Hematopoietic multipotent progenitor cell treated with erythropoietin and hydrocortisone succinate and interleukin-3 and kit ligand, for 17 days (in vitro differentiated cells): ENCODE measurements at regions not wholly inside any gene's neighbourhood (a gene's known extent, or its start where the extent isn't known, plus 50 kb on each side); places are given as distances from the start of the nearest gene placed in this dataset.

Experiments used
- DNase-seq: peaks from one replicate; pipeline ENCODE4 v3.0.0-alpha.2; 2015; ENCODE audit warnings: low spot score

- DNase-seq = no peak
These were observed 405.0 kb downstream of the DNAJB9 start for GRCh38 chr7:108974641-108975040.

- no peak for DNase-seq
These were observed 415.4 kb downstream of the DNAJB9 start for GRCh38 chr7:108985037-108985436.

- DNase-seq = no peak
These were observed 419.6 kb downstream of the DNAJB9 start for GRCh38 chr7:108989319-108989718.

- no peak for DNase-seq
These were observed 427.8 kb downstream of the DNAJB9 start for GRCh38 chr7:108997480-108997879.

GRCh38 chr7:109003742-109004141 is 434.1 kb downstream of the DNAJB9 start:
- DNase-seq = no peak

- no peak for DNase-seq
These were observed 440.0 kb downstream of the DNAJB9 start for GRCh38 chr7:109009636-109010035.

GRCh38 chr7:109020251-109020650 is 450.6 kb downstream of the DNAJB9 start:
- DNase-seq = no peak

GRCh38 chr7:109021390-109021789 is 451.7 kb downstream of the DNAJB9 start:
- DNase-seq = no peak

GRCh38 chr7:109029866-109030265 is 460.2 kb downstream of the DNAJB9 start:
- DNase-seq = no peak

- DNase-seq = no peak
These were observed 475.0 kb downstream of the DNAJB9 start for GRCh38 chr7:109044691-109045090.

- no peak for DNase-seq
These were observed 479.7 kb downstream of the DNAJB9 start for GRCh38 chr7:109049366-109049765.

GRCh38 chr7:109059089-109059488 is 489.4 kb downstream of the DNAJB9 start:
- DNase-seq = no peak

GRCh38 chr7:109062798-109063197 is 493.1 kb downstream of the DNAJB9 start:
- DNase-seq = no peak

- no peak for DNase-seq
These were observed 503.9 kb downstream of the DNAJB9 start for GRCh38 chr7:109073543-109073942.

- DNase-seq = no peak
These were observed 506.8 kb downstream of the DNAJB9 start for GRCh38 chr7:109076396-109076972.

- no peak for DNase-seq
These were observed 521.4 kb downstream of the DNAJB9 start for GRCh38 chr7:109091042-109091441.

- no peak for DNase-seq
These were observed 522.6 kb downstream of the DNAJB9 start for GRCh38 chr7:109092268-109092667.

- no peak for DNase-seq
These were observed 531.7 kb downstream of the DNAJB9 start for GRCh38 chr7:109101332-109101731.

- no peak for DNase-seq
These were observed 539.9 kb downstream of the DNAJB9 start for GRCh38 chr7:109109558-109109957.

- no peak for DNase-seq
These were observed 541.4 kb downstream of the DNAJB9 start for GRCh38 chr7:109111086-109111485.

- DNase-seq = no peak
These were observed 552.1 kb downstream of the DNAJB9 start for GRCh38 chr7:109121599-109122300.

GRCh38 chr7:109125001-109125400 is 555.3 kb downstream of the DNAJB9 start:
- no peak for DNase-seq

- no peak for DNase-seq
These were observed 556.9 kb downstream of the DNAJB9 start for GRCh38 chr7:109126404-109127050.

- no peak for DNase-seq
These were observed 557.5 kb downstream of the DNAJB9 start for GRCh38 chr7:109127145-109127544.
